ENCODE measurements at regions not wholly inside any gene's neighbourhood (a gene's known extent, or its start where the extent isn't known, plus 50 kb on each side); places are given as distances from the start of the nearest gene placed in this dataset.

DNA sequence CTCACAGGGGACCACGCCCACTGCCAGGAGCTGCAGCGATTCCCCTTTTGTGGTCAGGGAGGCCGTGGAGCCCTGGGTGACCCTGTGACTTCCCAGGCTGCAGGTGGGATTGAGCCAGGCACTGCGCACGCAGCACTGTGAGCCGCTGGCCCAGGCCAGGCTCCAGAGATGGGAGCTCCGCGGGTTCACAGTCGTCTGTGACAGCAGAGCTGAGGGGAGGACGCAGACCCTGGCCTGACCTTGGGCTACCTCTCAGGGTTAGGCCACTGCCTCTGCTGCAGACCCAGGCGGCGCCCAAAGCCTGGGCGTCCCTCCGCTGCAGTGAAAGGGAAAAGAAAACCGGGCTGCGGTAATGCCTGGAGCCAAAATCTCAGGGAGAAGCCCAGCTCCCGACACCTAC lies 107.5 kb upstream of the GPR26 start:
- WGBS = 82% methylated on average over 17 of the region's 17 CpGs
- Histone ChIP-seq H3K18ac (ENCODE audit: low read depth in 1 of 2, low read length in 2 of 2) (no peak overlapping the region), H3K4me1 (ENCODE audit: control insufficient read depth, insufficient read depth, low read depth, low read length) (no peaks in the 10 kb centered on the region)

DNA sequence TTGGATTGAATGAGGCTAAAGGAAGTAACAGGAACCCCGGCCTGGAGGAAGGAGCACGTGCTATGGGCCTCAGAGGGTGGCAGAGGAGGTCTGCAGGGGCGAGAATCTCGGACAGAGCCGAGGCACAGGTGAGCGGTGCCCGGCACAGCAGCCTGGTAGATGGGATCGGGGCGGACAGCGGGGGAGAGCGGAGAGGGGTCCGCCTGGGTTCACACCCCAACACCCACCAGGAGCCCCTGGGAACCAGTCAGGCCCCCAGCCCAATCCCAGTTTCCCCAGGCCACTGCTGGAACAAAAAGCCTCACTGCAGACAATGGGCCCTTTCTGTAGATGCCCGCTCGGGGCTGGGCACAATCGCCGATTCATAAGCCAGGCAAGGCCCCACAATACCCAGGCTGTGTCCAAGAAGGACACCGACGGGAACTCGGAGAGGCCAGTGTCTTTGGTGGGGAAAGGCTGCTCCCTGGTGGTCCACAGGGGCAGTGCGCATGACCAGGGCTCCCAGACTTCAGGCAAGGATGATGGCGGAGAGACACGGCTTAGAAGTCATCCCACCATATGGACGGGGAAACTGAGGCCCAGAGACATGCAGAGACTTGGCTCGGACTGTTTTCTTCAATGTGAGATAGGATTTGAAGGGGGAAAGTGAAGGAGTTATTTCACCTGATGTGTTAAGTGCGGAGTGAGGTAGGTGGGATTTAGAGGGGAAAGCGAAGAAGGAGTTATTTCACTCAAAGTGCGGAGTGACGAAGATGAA lies 106.9 kb upstream of the GPR26 start:
- Histone ChIP-seq H4K8ac (ENCODE audit: low read length) (no peak overlapping the region), H2AK5ac (ENCODE audit: low read length, severe bottlenecking) (no peak overlapping the region), H4K91ac (ENCODE audit: low read length) (no peak overlapping the region), H3K9me3 (ENCODE audit: control insufficient read depth, low read length) (no peaks in the 10 kb centered on the region), H3K36me3 (ENCODE audit: control insufficient read depth in 1 of 2, insufficient read depth in 2 of 2, low read depth in 1 of 2, low read length in 2 of 2) (no peaks in the 10 kb centered on the region), H3K27me3 (ENCODE audit: control insufficient read depth in 1 of 2, insufficient read depth in 1 of 2, low read length in 2 of 2) (peaks cover 0 to 67% of the 10 kb centered on the region in 2 experiments), H2AFZ (ENCODE audit: low read depth, low read length) (no peak overlapping the region), H3K4me1 (ENCODE audit: control insufficient read depth, insufficient read depth, low read depth, low read length) (no peaks in the 10 kb centered on the region), H2BK12ac (ENCODE audit: low read length in 2 of 2) (no peak overlapping the region), H3K4me3 (ENCODE audit: insufficient read depth in 1 of 2, low read depth in 1 of 2, low read length in 2 of 2) (no peak overlapping the region), H2BK5ac (ENCODE audit: low read depth, low read length, poor library complexity, severe bottlenecking) (no peak overlapping the region), H2BK120ac (ENCODE audit: low read depth, low read length) (no peak overlapping the region), H2BK15ac (ENCODE audit: low read depth, poor library complexity, severe bottlenecking) (no peak overlapping the region), H3K23ac (ENCODE audit: low read length in 2 of 2) (no peak overlapping the region), H3K9ac (ENCODE audit: low read length) (no peak overlapping the region), H3K27ac (ENCODE audit: low read length, poor library complexity, severe bottlenecking) (no peak overlapping the region), H3K4ac (ENCODE audit: low read depth in 1 of 2, low read length in 2 of 2) (no peak overlapping the region), H3K14ac (ENCODE audit: low read length in 2 of 2) (no peak overlapping the region), H3K18ac (ENCODE audit: low read depth in 1 of 2, low read length in 2 of 2) (no peak overlapping the region), H3K4me2 (ENCODE audit: low read length, poor library complexity, severe bottlenecking) (no peak overlapping the region), H3K79me1 (replicated peaks; ENCODE audit: low read length, poor library complexity, severe bottlenecking) (no peaks in the 10 kb centered on the region)
- WGBS = 55% methylated on average over 27 of the region's 28 CpGs
- DNase-seq = peak; percentile 22

More for the DNA sequence above, 107.5 kb upstream of the GPR26 start:
- H3K4me2 ChIP-seq (ENCODE audit: low read length, poor library complexity, severe bottlenecking) = no peak overlapping the region
- H3K27me3 ChIP-seq (ENCODE audit: control insufficient read depth in 1 of 2, insufficient read depth in 1 of 2, low read length in 2 of 2) = peaks cover 0 to 67% of the 10 kb centered on the region in 2 experiments
- no peak overlapping the region for H3K4ac ChIP-seq (ENCODE audit: low read depth in 1 of 2, low read length in 2 of 2)
- H4K8ac ChIP-seq (ENCODE audit: low read length) = no peak overlapping the region
- H3K27ac ChIP-seq (ENCODE audit: low read length, poor library complexity, severe bottlenecking) = no peak overlapping the region
- H2AFZ ChIP-seq (ENCODE audit: low read depth, low read length) = no peak overlapping the region
- no peaks in the 10 kb centered on the region for H3K36me3 ChIP-seq (ENCODE audit: control insufficient read depth in 1 of 2, insufficient read depth in 2 of 2, low read depth in 1 of 2, low read length in 2 of 2)
- no peak for DNase-seq
- H2AK5ac ChIP-seq (ENCODE audit: low read length, severe bottlenecking) = no peak overlapping the region
- no peaks in the 10 kb centered on the region for H3K79me1 ChIP-seq (replicated peaks; ENCODE audit: low read length, poor library complexity, severe bottlenecking)
- H2BK12ac ChIP-seq (ENCODE audit: low read length in 2 of 2) = no peak overlapping the region
- no peak overlapping the region for H2BK15ac ChIP-seq (ENCODE audit: low read depth, poor library complexity, severe bottlenecking)
- no peaks in the 10 kb centered on the region for H3K9me3 ChIP-seq (ENCODE audit: control insufficient read depth, low read length)
- H4K91ac ChIP-seq (ENCODE audit: low read length) = no peak overlapping the region
- H2BK120ac ChIP-seq (ENCODE audit: low read depth, low read length) = no peak overlapping the region
- H3K14ac ChIP-seq (ENCODE audit: low read length in 2 of 2) = no peak overlapping the region
- no peak overlapping the region for H3K4me3 ChIP-seq (ENCODE audit: insufficient read depth in 1 of 2, low read depth in 1 of 2, low read length in 2 of 2)
- H3K23ac ChIP-seq (ENCODE audit: low read length in 2 of 2) = no peak overlapping the region
- no peak overlapping the region for H2BK5ac ChIP-seq (ENCODE audit: low read depth, low read length, poor library complexity, severe bottlenecking)
- no peak overlapping the region for H3K9ac ChIP-seq (ENCODE audit: low read length)

DNA sequence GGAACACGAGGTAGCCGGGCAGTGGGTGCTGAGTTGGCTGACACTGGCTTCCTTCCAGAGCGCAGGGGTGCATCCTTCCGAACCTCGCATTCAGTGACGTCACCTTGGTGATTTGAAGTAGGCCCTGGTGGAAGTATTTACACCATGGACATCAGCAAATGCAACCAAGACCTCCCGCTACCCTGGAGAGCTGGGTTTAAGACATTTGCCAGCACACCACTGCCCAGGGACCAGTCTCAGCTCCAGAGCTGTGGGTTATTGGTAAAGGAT lies 106.4 kb upstream of the GPR26 start:
- Histone ChIP-seq H3K23ac (ENCODE audit: low read length in 2 of 2) (no peak overlapping the region), H3K18ac (ENCODE audit: low read depth in 1 of 2, low read length in 2 of 2) (no peak overlapping the region), H2BK15ac (ENCODE audit: low read depth, poor library complexity, severe bottlenecking) (no peak overlapping the region), H3K4me1 (ENCODE audit: control insufficient read depth, insufficient read depth, low read depth, low read length) (no peaks in the 10 kb centered on the region), H4K8ac (ENCODE audit: low read length) (no peak overlapping the region), H3K27ac (ENCODE audit: low read length, poor library complexity, severe bottlenecking) (no peak overlapping the region), H3K9me3 (ENCODE audit: control insufficient read depth, low read length) (no peaks in the 10 kb centered on the region), H3K14ac (ENCODE audit: low read length in 2 of 2) (no peak overlapping the region), H3K9ac (ENCODE audit: low read length) (no peak overlapping the region), H3K79me1 (replicated peaks; ENCODE audit: low read length, poor library complexity, severe bottlenecking) (no peaks in the 10 kb centered on the region), H4K91ac (ENCODE audit: low read length) (no peak overlapping the region), H2BK120ac (ENCODE audit: low read depth, low read length) (no peak overlapping the region), H2BK5ac (ENCODE audit: low read depth, low read length, poor library complexity, severe bottlenecking) (no peak overlapping the region), H3K4ac (ENCODE audit: low read depth in 1 of 2, low read length in 2 of 2) (no peak overlapping the region), H3K4me2 (ENCODE audit: low read length, poor library complexity, severe bottlenecking) (no peak overlapping the region), H3K36me3 (ENCODE audit: control insufficient read depth in 1 of 2, insufficient read depth in 2 of 2, low read depth in 1 of 2, low read length in 2 of 2) (no peaks in the 10 kb centered on the region), H2AFZ (ENCODE audit: low read depth, low read length) (no peak overlapping the region), H2BK12ac (ENCODE audit: low read length in 2 of 2) (no peak overlapping the region), H2AK5ac (ENCODE audit: low read length, severe bottlenecking) (no peak overlapping the region), H3K27me3 (ENCODE audit: control insufficient read depth in 1 of 2, insufficient read depth in 1 of 2, low read length in 2 of 2) (peaks cover 0 to 62% of the 10 kb centered on the region in 2 experiments), H3K4me3 (ENCODE audit: insufficient read depth in 1 of 2, low read depth in 1 of 2, low read length in 2 of 2) (no peak overlapping the region)
- WGBS = 86% methylated on average over 7 of the region's 7 CpGs
- no peak for DNase-seq

DNA sequence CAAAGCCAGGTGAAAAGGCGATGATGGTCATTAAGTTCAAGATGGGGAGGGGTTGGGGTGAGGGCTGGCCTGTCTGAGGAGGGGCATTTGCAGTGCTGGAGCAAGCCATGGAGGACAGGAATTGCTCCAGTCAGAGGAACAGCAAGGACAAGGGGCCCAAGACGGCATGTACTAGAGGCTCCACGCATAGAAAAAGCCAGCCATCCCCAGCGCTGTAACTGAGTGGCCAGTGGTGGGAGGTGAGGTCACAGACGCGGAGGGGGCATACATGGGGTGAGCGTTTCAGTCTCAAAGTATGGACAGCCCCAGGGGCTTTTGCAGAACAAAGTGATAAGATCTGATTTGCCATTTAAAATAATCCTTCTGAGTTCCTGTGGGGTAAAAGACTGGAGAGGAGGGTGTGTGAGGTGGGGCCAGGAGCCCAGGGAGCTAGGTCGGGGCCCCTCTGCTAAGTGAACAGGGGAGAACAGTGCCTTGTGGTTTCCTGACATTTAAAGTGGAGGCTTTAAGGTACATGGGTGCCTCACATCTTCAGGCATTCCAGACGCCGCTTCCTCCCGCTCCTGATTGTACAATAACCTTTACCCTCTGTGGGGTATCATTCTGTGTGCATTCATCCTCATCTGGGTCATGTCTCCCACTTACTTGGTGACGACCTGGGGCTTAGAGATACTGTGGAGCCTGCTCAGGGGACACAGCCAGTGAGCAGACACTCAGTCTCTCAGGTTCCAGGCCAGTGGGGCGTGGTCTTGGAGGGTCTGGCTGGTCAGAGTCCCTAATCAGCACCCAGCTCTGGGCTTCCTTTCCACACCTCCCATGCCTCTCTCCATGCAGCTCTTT lies 105.6 kb upstream of the GPR26 start:
- no peak overlapping the region for H4K91ac ChIP-seq (ENCODE audit: low read length)
- peaks cover 0 to 54% of the 10 kb centered on the region in 2 experiments for H3K27me3 ChIP-seq (ENCODE audit: control insufficient read depth in 1 of 2, insufficient read depth in 1 of 2, low read length in 2 of 2)
- H3K79me1 ChIP-seq (replicated peaks; ENCODE audit: low read length, poor library complexity, severe bottlenecking) = no peaks in the 10 kb centered on the region
- no peaks in the 10 kb centered on the region for H3K4me1 ChIP-seq (ENCODE audit: control insufficient read depth, insufficient read depth, low read depth, low read length)
- H3K9me3 ChIP-seq (ENCODE audit: control insufficient read depth, low read length) = no peaks in the 10 kb centered on the region
- H2BK5ac ChIP-seq (ENCODE audit: low read depth, low read length, poor library complexity, severe bottlenecking) = no peak overlapping the region
- no peak overlapping the region for H2AK5ac ChIP-seq (ENCODE audit: low read length, severe bottlenecking)
- 68% methylated on average over 13 of the region's 13 CpGs for WGBS
- H4K8ac ChIP-seq (ENCODE audit: low read length) = no peak overlapping the region
- H3K4me2 ChIP-seq (ENCODE audit: low read length, poor library complexity, severe bottlenecking) = no peak overlapping the region
- H3K14ac ChIP-seq (ENCODE audit: low read length in 2 of 2) = no peak overlapping the region
- H3K36me3 ChIP-seq (ENCODE audit: control insufficient read depth in 1 of 2, insufficient read depth in 2 of 2, low read depth in 1 of 2, low read length in 2 of 2) = no peaks in the 10 kb centered on the region
- no peak for DNase-seq
- no peak overlapping the region for H3K27ac ChIP-seq (ENCODE audit: low read length, poor library complexity, severe bottlenecking)
- H2BK12ac ChIP-seq (ENCODE audit: low read length in 2 of 2) = no peak overlapping the region
- H3K9ac ChIP-seq (ENCODE audit: low read length) = no peak overlapping the region
- H2BK120ac ChIP-seq (ENCODE audit: low read depth, low read length) = no peak overlapping the region
- H3K4ac ChIP-seq (ENCODE audit: low read depth in 1 of 2, low read length in 2 of 2) = no peak overlapping the region
- H3K4me3 ChIP-seq (ENCODE audit: insufficient read depth in 1 of 2, low read depth in 1 of 2, low read length in 2 of 2) = no peak overlapping the region
- no peak overlapping the region for H3K23ac ChIP-seq (ENCODE audit: low read length in 2 of 2)
- H3K18ac ChIP-seq (ENCODE audit: low read depth in 1 of 2, low read length in 2 of 2) = no peak overlapping the region
- H2BK15ac ChIP-seq (ENCODE audit: low read depth, poor library complexity, severe bottlenecking) = no peak overlapping the region
- H2AFZ ChIP-seq (ENCODE audit: low read depth, low read length) = no peak overlapping the region

Data from mesenchymal stem cell (in vitro differentiated cells and primary cell).